ENCODE measurements at regions not wholly inside any gene's neighbourhood (a gene's known extent, or its start where the extent isn't known, plus 50 kb on each side); places are given as distances from the start of the nearest gene placed in this dataset.

DNA sequence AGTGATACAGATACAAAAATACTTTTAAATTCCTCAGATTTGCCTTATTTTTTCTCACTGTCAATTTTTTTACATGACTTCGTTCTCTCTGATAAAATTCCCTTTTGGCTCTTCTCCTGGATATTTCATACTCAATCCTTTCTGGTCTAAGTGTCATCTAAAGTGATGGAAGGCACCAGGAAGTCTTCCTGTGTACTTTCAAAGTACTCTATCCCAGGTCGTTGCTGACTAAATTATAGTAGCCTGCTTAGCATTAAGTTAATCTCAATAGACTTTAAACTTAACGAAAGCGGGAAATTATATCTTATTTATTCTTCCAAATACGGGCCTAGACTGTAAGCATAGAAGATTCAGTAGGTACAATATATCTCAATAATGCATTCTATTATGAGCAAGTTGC, 67.8 kb downstream of the CASP12 start:
- TF ChIP-seq, protein P1, sequence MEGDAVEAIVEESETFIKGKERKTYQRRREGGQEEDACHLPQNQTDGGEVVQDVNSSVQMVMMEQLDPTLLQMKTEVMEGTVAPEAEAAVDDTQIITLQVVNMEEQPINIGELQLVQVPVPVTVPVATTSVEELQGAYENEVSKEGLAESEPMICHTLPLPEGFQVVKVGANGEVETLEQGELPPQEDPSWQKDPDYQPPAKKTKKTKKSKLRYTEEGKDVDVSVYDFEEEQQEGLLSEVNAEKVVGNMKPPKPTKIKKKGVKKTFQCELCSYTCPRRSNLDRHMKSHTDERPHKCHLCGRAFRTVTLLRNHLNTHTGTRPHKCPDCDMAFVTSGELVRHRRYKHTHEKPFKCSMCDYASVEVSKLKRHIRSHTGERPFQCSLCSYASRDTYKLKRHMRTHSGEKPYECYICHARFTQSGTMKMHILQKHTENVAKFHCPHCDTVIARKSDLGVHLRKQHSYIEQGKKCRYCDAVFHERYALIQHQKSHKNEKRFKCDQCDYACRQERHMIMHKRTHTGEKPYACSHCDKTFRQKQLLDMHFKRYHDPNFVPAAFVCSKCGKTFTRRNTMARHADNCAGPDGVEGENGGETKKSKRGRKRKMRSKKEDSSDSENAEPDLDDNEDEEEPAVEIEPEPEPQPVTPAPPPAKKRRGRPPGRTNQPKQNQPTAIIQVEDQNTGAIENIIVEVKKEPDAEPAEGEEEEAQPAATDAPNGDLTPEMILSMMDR (IDR thresholded peaks at IDR 0.05 in 8 of 11, conservative IDR thresholded peaks at IDR 0.05 in 3 of 11) = no peak
- TF ChIP-seq POLR2A (IDR thresholded peaks at IDR 0.05) (no peak), POLR2AphosphoS5 (IDR thresholded peaks at IDR 0.05) (no peak)
